SK-N-SH (cell line): ENCODE measurements at regions not wholly inside any gene's neighbourhood (a gene's known extent, or its start where the extent isn't known, plus 50 kb on each side); places are given as distances from the start of the nearest gene placed in this dataset.

ENCODE experiments used
- CTCF ChIA-PET: fragments of 300-600, 350-600 bp; formaldehyde crosslinking; extraction: SDS; loops from one replicate; lab custom pipeline; 2021; lab: Yijun Ruan, JAX
- POLR2A ChIA-PET: fragments of 350-600 bp; sonication (Branson Sonifier 250); formaldehyde crosslinking; extraction: SDS; loops from one replicate; lab custom pipeline; 2020; ENCODE audit warnings: antibody characterized with exemption, inconsistent platforms; lab: Yijun Ruan, JAX
- DNase-seq: peaks from one replicate; pipeline ENCODE4 v3.0.0; 2012
- H2AFZ ChIP-seq: fragments of 200-600 bp; sonication (generic); 2 replicates; pipeline ENCODE4 v1.8.1; 2016; ENCODE audit warnings: antibody characterized with exemption, mild to moderate bottlenecking, low read depth
- H3F3A ChIP-seq: fragments of 200-600 bp; sonication (generic); replicated peaks from 2 replicates; pipeline ENCODE3; 2016; ENCODE audit warnings: antibody characterized with exemption, mild to moderate bottlenecking; ENCODE audit not compliant: insufficient read depth
- H3K27ac ChIP-seq, 2 experiments: fragments of 200-500 bp in 1 of 2; fragments of 200-600 bp in 1 of 2; sonication (Bioruptor generic) in 1 of 2; sonication (generic), shearing (Covaris generic) in 1 of 2; 2 replicates each; pipeline versions ENCODE4 v1.5.1 to v1.6.1; 2014 to 2016; ENCODE audit warnings: low read depth in 2 of 2, inconsistent platforms in 1 of 2, low read length in 1 of 2, mild to moderate bottlenecking in 1 of 2, mixed read lengths in 1 of 2
- H3K27me3 ChIP-seq: fragments of 200-600 bp; sonication (generic), shearing (Covaris generic); 2 replicates; pipeline ENCODE4 v1.6.1; 2016; ENCODE audit warnings: mixed run types; ENCODE audit not compliant: insufficient read depth
- H3K36me3 ChIP-seq, 2 experiments: fragments of 200-500 bp in 1 of 2; fragments of 200-600 bp in 1 of 2; sonication (Bioruptor generic) in 1 of 2; sonication (generic) in 1 of 2; replicated peaks in 1 of 2; 2 replicates each; pipeline versions ENCODE3 to v1.5.1; 2014 to 2016; ENCODE audit warnings: low read length in 1 of 2, mild to moderate bottlenecking in 1 of 2; ENCODE audit not compliant: insufficient read depth in 2 of 2, control insufficient read depth in 1 of 2
- H3K4me1 ChIP-seq, 2 experiments: fragments of 200-500 bp in 1 of 2; fragments of 200-600 bp in 1 of 2; sonication (Bioruptor generic) in 1 of 2; sonication (generic), shearing (Covaris generic) in 1 of 2; 2 replicates each; pipeline versions ENCODE4 v1.5.1 to v1.6.1; 2014 to 2016; ENCODE audit warnings: low read depth in 1 of 2, low read length in 1 of 2, mixed run types in 1 of 2; ENCODE audit not compliant: insufficient read depth in 2 of 2, control insufficient read depth in 1 of 2
- H3K4me2 ChIP-seq: fragments of 200-600 bp; sonication (generic), shearing (Covaris generic); 2 replicates; pipeline ENCODE4 v1.6.1; 2017; ENCODE audit warnings: mixed run types
- H3K4me3 ChIP-seq, 2 experiments: fragments of 200-500 bp in 1 of 2; fragments of 200-600 bp in 1 of 2; sonication (Bioruptor generic) in 1 of 2; sonication (generic), shearing (Covaris generic) in 1 of 2; 2 replicates each; pipeline versions ENCODE4 v1.5.1 to v1.8.1; 2014 to 2016; ENCODE audit warnings: low read depth in 2 of 2, inconsistent platforms in 1 of 2, low read length in 1 of 2, mild to moderate bottlenecking in 1 of 2, mixed read lengths in 1 of 2, moderate library complexity in 1 of 2
- H3K79me2 ChIP-seq: fragments of 200-600 bp; sonication (generic); 2 replicates; pipeline ENCODE4 v1.8.1; 2017; ENCODE audit warnings: mild to moderate bottlenecking; ENCODE audit not compliant: insufficient read depth
- H3K9ac ChIP-seq: fragments of 200-600 bp; sonication (generic); 2 replicates; pipeline ENCODE4 v1.6.1; 2017; ENCODE audit warnings: mixed run types
- H3K9me2 ChIP-seq: fragments of 200-600 bp; sonication (generic); 2 replicates; pipeline ENCODE4 v1.6.1; 2017; ENCODE audit warnings: mixed run types
- H3K9me3 ChIP-seq: fragments of 200-600 bp; sonication (generic); 2 replicates; pipeline ENCODE4 v1.6.1; 2017; ENCODE audit warnings: mixed run types, mild to moderate bottlenecking, moderate library complexity
- H4K20me1 ChIP-seq: fragments of 200-600 bp; sonication (generic); 2 replicates; pipeline ENCODE4 v1.6.1; 2017; ENCODE audit warnings: mild to moderate bottlenecking, mixed run types; ENCODE audit not compliant: insufficient read depth
- CHD2 ChIP-seq: fragments of 150-350 bp; IDR thresholded peaks from 2 replicates; pipeline ENCODE4 v1.6.1; 2018; ENCODE audit warnings: low read length; ENCODE audit not compliant: partially characterized antibody
- CTCF ChIP-seq: fragments of 200-600 bp; sonication (generic); IDR thresholded peaks from 2 replicates; pipeline ENCODE4 v1.6.1; 2017; ENCODE audit warnings: antibody characterized with exemption, mild to moderate bottlenecking, moderate library complexity
- ELF1 ChIP-seq: IDR thresholded peaks from 2 replicates; pipeline ENCODE4 v1.4.0; 2012
- EZH2phosphoT487 ChIP-seq: fragments of 200-600 bp; sonication (generic); IDR thresholded peaks from 2 replicates; pipeline ENCODE4 v1.6.1; 2017; ENCODE audit warnings: low read depth, mixed run types, mild to moderate bottlenecking, antibody characterized with exemption, moderate library complexity, borderline replicate concordance
- FOSL2 ChIP-seq: IDR thresholded peaks from 2 replicates; pipeline ENCODE4 v1.4.0; 2012; ENCODE audit warnings: low read depth, mild to moderate bottlenecking, moderate library complexity, borderline replicate concordance
- GABPA ChIP-seq: IDR thresholded peaks from 2 replicates; pipeline ENCODE4 v1.4.0; 2012; ENCODE audit warnings: low read depth, mild to moderate bottlenecking
- GATA2 ChIP-seq: sonication (generic); formaldehyde crosslinking; IDR thresholded peaks from 2 replicates; pipeline ENCODE4 v1.5.0; 2020; ENCODE audit warnings: mild to moderate bottlenecking, missing genetic modification reagents
- JUND ChIP-seq: IDR thresholded peaks from 2 replicates; pipeline ENCODE4 v1.4.0; 2012
- MXI1 ChIP-seq: IDR thresholded peaks from 2 replicates; pipeline ENCODE4 v1.6.1; 2012; ENCODE audit warnings: mild to moderate bottlenecking, low read depth, low read length, improper control_type of control experiment
- NFIC ChIP-seq: IDR thresholded peaks from 2 replicates; pipeline ENCODE4 v1.4.0; 2012; ENCODE audit warnings: borderline replicate concordance
- NRF1 ChIP-seq: IDR thresholded peaks from 2 replicates; pipeline ENCODE4 v1.6.1; 2012; ENCODE audit warnings: low read depth, mild to moderate bottlenecking, low read length
- POLR2AphosphoS5 ChIP-seq: IDR thresholded peaks from 2 replicates; pipeline ENCODE4 v1.6.1; 2012; ENCODE audit warnings: low read depth, low read length
- RCOR1 ChIP-seq: fragments of 150-350 bp; IDR thresholded peaks from 2 replicates; pipeline ENCODE4 v1.6.1; 2017; ENCODE audit warnings: antibody characterized with exemption, low read length
- REST ChIP-seq: IDR thresholded peaks from 2 replicates; pipeline ENCODE4 v1.6.1; 2012; ENCODE audit warnings: mild to moderate bottlenecking, low read depth, low read length, moderate library complexity
- RFX5 ChIP-seq: IDR thresholded peaks from 2 replicates; pipeline ENCODE4 v1.6.1; 2012; ENCODE audit warnings: mild to moderate bottlenecking, improper control_type of control experiment, low read length
- TAF1 ChIP-seq: IDR thresholded peaks from 2 replicates; pipeline ENCODE4 v1.6.1; 2012; ENCODE audit warnings: low read depth, mild to moderate bottlenecking, low read length, moderate library complexity, borderline replicate concordance
- TCF12 ChIP-seq: IDR thresholded peaks from 2 replicates; pipeline ENCODE4 v1.4.0; 2012
- USF2 ChIP-seq: fragments of 150-350 bp; IDR thresholded peaks from 2 replicates; pipeline ENCODE4 v1.6.1; 2017; ENCODE audit warnings: antibody characterized with exemption, low read length, low read depth, borderline replicate concordance
- YY1 ChIP-seq: IDR thresholded peaks from 2 replicates; pipeline ENCODE4 v1.4.0; 2012; ENCODE audit warnings: low read depth, mild to moderate bottlenecking
- ZBTB33 ChIP-seq: IDR thresholded peaks from 2 replicates; pipeline ENCODE4 v1.4.0; 2012; ENCODE audit warnings: low read depth, borderline replicate concordance
- WGBS: methylation state at CpG from one replicate; pipeline ENCODE4 v1.1.6; 2017; ENCODE audit warnings: low lambda C conversion rate; 5-methylcytosine and 5-hydroxymethylcytosine counted together

GRCh38 chr7:47103498-47104205 is 478.3 kb downstream of the TNS3 start:
- Histone ChIP-seq H3K27me3 (no peaks in the 10 kb centered on the region), H3F3A (no peaks in the 10 kb centered on the region), H3K9ac (no peak overlapping the region), H2AFZ (no peak overlapping the region), H3K4me3 (no peak overlapping the region), H3K79me2 (no peaks in the 10 kb centered on the region), H3K4me1 (no peaks in the 10 kb centered on the region), H3K4me2 (no peak overlapping the region), H4K20me1 (no peaks in the 10 kb centered on the region), H3K36me3 (no peaks in the 10 kb centered on the region), H3K9me2 (no peaks in the 10 kb centered on the region), H3K9me3 (no peaks in the 10 kb centered on the region), H3K27ac (no peak overlapping the region)
- POLR2A ChIA-PET = no interaction called here
- CTCF ChIA-PET = interaction anchor here (0.6 to 1.2 kb wide), 2 partner anchors 76 to 710 kb away, joined by 3 to 5 read pairs; no protein-coding TSS in a partner anchor
- WGBS = 85% methylated on average over 13 of the region's 17 CpGs
- no peak for DNase-seq
- TF ChIP-seq GATA2 (CRISPR knock-in tag) (no peak), TAF1 (no peak), CHD2 (no peak), YY1 (no peak), JUND (no peak), RFX5 (no peak), POLR2AphosphoS5 (no peak), RCOR1 (no peak), NFIC (no peak)

GRCh38 chr7:47102331-47102841 is 479.5 kb downstream of the TNS3 start:
- 44% methylated on average over 3 of the region's 3 CpGs for WGBS
- no peak overlapping the region for H3K4me2 ChIP-seq
- H3K9ac ChIP-seq = no peak overlapping the region
- no peaks in the 10 kb centered on the region for H3K36me3 ChIP-seq
- no peaks in the 10 kb centered on the region for H3F3A ChIP-seq
- ChIA-PET CTCF (interaction anchor here (0.9 to 1.2 kb wide), 3 partner anchors 77 to 1185 kb away, joined by 3 to 6 read pairs (median 5); no protein-coding TSS in a partner anchor), POLR2A (no interaction called here)
- H2AFZ ChIP-seq = no peak overlapping the region
- no peaks in the 10 kb centered on the region for H3K79me2 ChIP-seq
- H3K4me3 ChIP-seq = no peak overlapping the region
- no peak for DNase-seq
- H3K4me1 ChIP-seq = no peaks in the 10 kb centered on the region
- H3K27me3 ChIP-seq = no peaks in the 10 kb centered on the region
- H3K9me2 ChIP-seq = no peaks in the 10 kb centered on the region
- H4K20me1 ChIP-seq = no peaks in the 10 kb centered on the region
- no peak overlapping the region for H3K27ac ChIP-seq
- no peaks in the 10 kb centered on the region for H3K9me3 ChIP-seq
- TF ChIP-seq NRF1 (no peak), CTCF (no peak), YY1 (no peak), POLR2AphosphoS5 (no peak), GABPA (no peak), USF2 (no peak), FOSL2 (no peak), REST (no peak), GATA2 (CRISPR knock-in tag) (no peak), MXI1 (no peak), ZBTB33 (no peak), EZH2phosphoT487 (no peak), ELF1 (no peak), TCF12 (no peak)
